Superior temporal gyrus (tissue), 1 donor: ENCODE measurements at regions not wholly inside any gene's neighbourhood (a gene's known extent, or its start where the extent isn't known, plus 50 kb on each side); places are given as distances from the start of the nearest gene placed in this dataset.

Source experiments
- DNase-seq: peaks from one replicate; pipeline ENCODE4 v3.0.0-alpha.2; 2016; ENCODE audit errors: extremely low spot score

- DNase-seq, result peak; percentile 15
These were observed 505.2 kb downstream of the PLPP3 start for GRCh38 chr1:56074007-56074651.

GRCh38 chr1:56073614-56074006, 505.8 kb downstream of the PLPP3 start:
- no peak for DNase-seq

GRCh38 chr1:56073206-56073605, 506.2 kb downstream of the PLPP3 start:
- no peak for DNase-seq

GRCh38 chr1:56072310-56072709, 507.1 kb downstream of the PLPP3 start:
- no peak for DNase-seq

- no peak for DNase-seq
These were observed 508.0 kb downstream of the PLPP3 start for GRCh38 chr1:56071351-56071750.

- DNase-seq, result no peak
These were observed 508.8 kb downstream of the PLPP3 start for GRCh38 chr1:56070601-56071000.

GRCh38 chr1:56069824-56070223, 509.5 kb downstream of the PLPP3 start:
- no peak for DNase-seq

GRCh38 chr1:56068908-56069307, 510.5 kb downstream of the PLPP3 start:
- DNase-seq, result no peak

- DNase-seq, result no peak
These were observed 511.2 kb downstream of the PLPP3 start for GRCh38 chr1:56068210-56068609.

GRCh38 chr1:56065729-56066128, 513.6 kb downstream of the PLPP3 start:
- no peak for DNase-seq

- DNase-seq, result no peak
These were observed 514.7 kb downstream of the PLPP3 start for GRCh38 chr1:56064705-56065104.

GRCh38 chr1:56063461-56063860, 515.9 kb downstream of the PLPP3 start:
- DNase-seq, result peak; percentile 88

GRCh38 chr1:56062625-56063024, 516.7 kb downstream of the PLPP3 start:
- DNase-seq, result no peak

- no peak for DNase-seq
These were observed 517.5 kb downstream of the PLPP3 start for GRCh38 chr1:56061824-56062223.

GRCh38 chr1:56060906-56061305, 518.5 kb downstream of the PLPP3 start:
- DNase-seq, result no peak

GRCh38 chr1:56057466-56058405, 521.6 kb downstream of the PLPP3 start:
- DNase-seq, result no peak

- DNase-seq, result no peak
These were observed 522.7 kb downstream of the PLPP3 start for GRCh38 chr1:56056438-56057287.

- DNase-seq, result no peak
These were observed 524.4 kb downstream of the PLPP3 start for GRCh38 chr1:56054959-56055358.

GRCh38 chr1:56052041-56052440, 527.3 kb downstream of the PLPP3 start:
- no peak for DNase-seq

- DNase-seq, result no peak
These were observed 528.5 kb downstream of the PLPP3 start for GRCh38 chr1:56050911-56051310.

GRCh38 chr1:56045477-56045876, 533.9 kb downstream of the PLPP3 start:
- no peak for DNase-seq

GRCh38 chr1:56045062-56045461, 534.3 kb downstream of the PLPP3 start:
- no peak for DNase-seq
